ENCODE measurements at regions not wholly inside any gene's neighbourhood (a gene's known extent, or its start where the extent isn't known, plus 50 kb on each side); places are given as distances from the start of the nearest gene placed in this dataset.

- TF ChIP-seq JUND (IDR thresholded peaks at IDR 0.05), result no peak
- TF ChIP-seq CTCF (IDR thresholded peaks at IDR 0.05; ENCODE audit: low read depth, low read length, missing input control), result no peak
- no peak for TF ChIP-seq FOXA1 (IDR thresholded peaks at IDR 0.05)
- no peak for TF ChIP-seq SP1 (IDR thresholded peaks at IDR 0.05)
- no peak for TF ChIP-seq RAD21 (IDR thresholded peaks at IDR 0.05)
- no peak for TF ChIP-seq YY1 (IDR thresholded peaks at IDR 0.05)
Observed at GRCh38 chr9:15048772-15049171, 138.5 kb upstream of the FREM1 start.

Measured in liver (tissue), 3 donors.